ENCODE measurements at regions not wholly inside any gene's neighbourhood (a gene's known extent, or its start where the extent isn't known, plus 50 kb on each side); places are given as distances from the start of the nearest gene placed in this dataset.

GRCh38 chr12:31843398-31844095 is 114.7 kb upstream of the AMN1 start:
- TF ChIP-seq CTCF (conservative IDR thresholded peaks at IDR 0.05; ENCODE audit: low read depth, low read length) = no peak
- no peak for TF ChIP-seq EZH2phosphoT487 (IDR thresholded peaks at IDR 0.05; ENCODE audit: borderline replicate concordance, low read length)

Data from PC-3 (cell line).